Activated naive CD8-positive, alpha-beta T cell treated with anti-CD3 and anti-CD28 coated beads, Interleukin-2, amount 10 ng/mL, durations not matched to agents 7 days and 5 days (primary cell): ENCODE measurements at regions not wholly inside any gene's neighbourhood (a gene's known extent, or its start where the extent isn't known, plus 50 kb on each side); places are given as distances from the start of the nearest gene placed in this dataset.

Experiments
- ATAC-seq: fragments of 150-1000 bp; cut with Tn5 transposase; one replicate; pipeline ENCODE4 v1.10.0; 2021; ENCODE audit warnings: low read depth, moderate library complexity
- POLR2A ChIA-PET: fragments of 350-600 bp; sonication (Branson Sonifier 250); formaldehyde crosslinking; loops from one replicate; lab custom pipeline; 2021; ENCODE audit warnings: antibody characterized with exemption; lab: Charles Lee
- DNase-seq: peaks from one replicate; pipeline ENCODE4 v3.0.0; 2021
- H3K27ac Mint-ChIP-seq: one replicate; pipeline ENCODE4 v1.8.0; 2022; ENCODE audit warnings: mild to moderate bottlenecking, mixed read lengths
- H3K27me3 Mint-ChIP-seq: one replicate; pipeline ENCODE4 v1.8.0; 2022; ENCODE audit warnings: mild to moderate bottlenecking, moderate library complexity, mixed read lengths
- H3K36me3 Mint-ChIP-seq: one replicate; pipeline ENCODE4 v1.8.0; 2021; ENCODE audit warnings: mild to moderate bottlenecking, mixed read lengths
- H3K4me1 Mint-ChIP-seq: one replicate; pipeline ENCODE4 v1.8.0; 2021; ENCODE audit warnings: mixed read lengths
- H3K4me3 Mint-ChIP-seq: one replicate; pipeline ENCODE4 v1.8.0; 2022; ENCODE audit warnings: mild to moderate bottlenecking, moderate library complexity, mixed read lengths
- H3K9me3 Mint-ChIP-seq: one replicate; pipeline ENCODE4 v1.8.0; 2021; ENCODE audit warnings: mixed read lengths

GRCh38 chr2:5098286-5098685, 593.9 kb upstream of the SOX11 start:
- POLR2A ChIA-PET: no interaction called here
- H3K4me3 Mint-ChIP-seq: no peak overlapping the region
- no peaks in the 10 kb centered on the region for H3K9me3 Mint-ChIP-seq
- no peaks in the 10 kb centered on the region for H3K27me3 Mint-ChIP-seq
- ATAC-seq: no peak
- H3K4me1 Mint-ChIP-seq: no peaks in the 10 kb centered on the region
- no peak overlapping the region for H3K27ac Mint-ChIP-seq
- H3K36me3 Mint-ChIP-seq: no peaks in the 10 kb centered on the region
- DNase-seq: no peak

GRCh38 chr2:5102823-5103222, 589.4 kb upstream of the SOX11 start:
- POLR2A ChIA-PET: no interaction called here
- DNase-seq: no peak
- H3K4me1 Mint-ChIP-seq: no peaks in the 10 kb centered on the region
- peaks cover 2% of the 10 kb centered on the region for H3K9me3 Mint-ChIP-seq
- no peak overlapping the region for H3K27ac Mint-ChIP-seq
- H3K4me3 Mint-ChIP-seq: no peak overlapping the region
- no peaks in the 10 kb centered on the region for H3K36me3 Mint-ChIP-seq
- no peak for ATAC-seq
- no peaks in the 10 kb centered on the region for H3K27me3 Mint-ChIP-seq

GRCh38 chr2:5111581-5111980, 580.6 kb upstream of the SOX11 start:
- no peaks in the 10 kb centered on the region for H3K4me1 Mint-ChIP-seq
- ATAC-seq (no peak), DNase-seq (no peak)
- H3K36me3 Mint-ChIP-seq: no peaks in the 10 kb centered on the region
- POLR2A ChIA-PET: no interaction called here
- H3K27ac Mint-ChIP-seq: no peak overlapping the region
- no peak overlapping the region for H3K4me3 Mint-ChIP-seq
- H3K27me3 Mint-ChIP-seq: no peaks in the 10 kb centered on the region
- peaks cover 12% of the 10 kb centered on the region for H3K9me3 Mint-ChIP-seq

- ATAC-seq (no peak), DNase-seq (no peak)
- H3K36me3 Mint-ChIP-seq: no peaks in the 10 kb centered on the region
- H3K27ac Mint-ChIP-seq: no peak overlapping the region
- H3K4me1 Mint-ChIP-seq: no peaks in the 10 kb centered on the region
- no peak overlapping the region for H3K4me3 Mint-ChIP-seq
- no peaks in the 10 kb centered on the region for H3K27me3 Mint-ChIP-seq
- H3K9me3 Mint-ChIP-seq: peaks cover 1% of the 10 kb centered on the region
- POLR2A ChIA-PET: no interaction called here
Observed at GRCh38 chr2:5119046-5119445, 573.1 kb upstream of the SOX11 start.

- no peak for DNase-seq
- Mint-ChIP-seq H3K9me3 (peaks cover 1% of the 10 kb centered on the region), H3K27me3 (no peaks in the 10 kb centered on the region), H3K4me3 (no peak overlapping the region), H3K27ac (no peak overlapping the region), H3K4me1 (no peaks in the 10 kb centered on the region), H3K36me3 (no peaks in the 10 kb centered on the region)
- POLR2A ChIA-PET: no interaction called here
- ATAC-seq: no peak
Observed at GRCh38 chr2:5121121-5121520, 571.1 kb upstream of the SOX11 start.

GRCh38 chr2:5121642-5122041, 570.5 kb upstream of the SOX11 start:
- no peaks in the 10 kb centered on the region for H3K36me3 Mint-ChIP-seq
- H3K9me3 Mint-ChIP-seq: no peaks in the 10 kb centered on the region
- no peak for ATAC-seq
- no peaks in the 10 kb centered on the region for H3K27me3 Mint-ChIP-seq
- no peak for DNase-seq
- POLR2A ChIA-PET: no interaction called here
- H3K4me3 Mint-ChIP-seq: no peak overlapping the region
- no peaks in the 10 kb centered on the region for H3K4me1 Mint-ChIP-seq
- H3K27ac Mint-ChIP-seq: no peak overlapping the region

GRCh38 chr2:5123582-5124196, 568.5 kb upstream of the SOX11 start:
- Mint-ChIP-seq H3K36me3 (no peaks in the 10 kb centered on the region), H3K27me3 (no peaks in the 10 kb centered on the region), H3K9me3 (peaks cover 3% of the 10 kb centered on the region), H3K4me1 (no peaks in the 10 kb centered on the region), H3K27ac (no peak overlapping the region), H3K4me3 (no peak overlapping the region)
- ATAC-seq: no peak
- no peak for DNase-seq
- POLR2A ChIA-PET: no interaction called here

- Mint-ChIP-seq H3K36me3 (no peaks in the 10 kb centered on the region), H3K27me3 (no peaks in the 10 kb centered on the region), H3K9me3 (peaks cover 3% of the 10 kb centered on the region), H3K27ac (no peak overlapping the region), H3K4me3 (no peak overlapping the region), H3K4me1 (no peaks in the 10 kb centered on the region)
- no peak for ATAC-seq
- DNase-seq: no peak
- POLR2A ChIA-PET: no interaction called here
Observed at GRCh38 chr2:5125017-5125730, 567.0 kb upstream of the SOX11 start.

- Mint-ChIP-seq H3K27me3 (no peaks in the 10 kb centered on the region), H3K27ac (no peak overlapping the region)
- ATAC-seq: no peak
Observed at GRCh38 chr2:5132281-5132680, 559.9 kb upstream of the SOX11 start.

GRCh38 chr2:5140347-5140746, 551.8 kb upstream of the SOX11 start:
- Mint-ChIP-seq H3K27me3 (no peaks in the 10 kb centered on the region), H3K4me3 (no peak overlapping the region), H3K27ac (no peak overlapping the region), H3K9me3 (peaks cover 9% of the 10 kb centered on the region), H3K36me3 (no peaks in the 10 kb centered on the region), H3K4me1 (no peaks in the 10 kb centered on the region)
- DNase-seq: no peak
- POLR2A ChIA-PET: no interaction called here
- ATAC-seq: no peak

More at GRCh38 chr2:5132281-5132680, 559.9 kb upstream of the SOX11 start:
- H3K4me1 Mint-ChIP-seq: no peaks in the 10 kb centered on the region
- H3K4me3 Mint-ChIP-seq: no peak overlapping the region
- no peaks in the 10 kb centered on the region for H3K36me3 Mint-ChIP-seq
- peaks cover 11% of the 10 kb centered on the region for H3K9me3 Mint-ChIP-seq
- POLR2A ChIA-PET: no interaction called here
- DNase-seq: no peak

GRCh38 chr2:5144159-5144558, 548.0 kb upstream of the SOX11 start:
- Mint-ChIP-seq H3K27ac (no peak overlapping the region), H3K4me1 (no peaks in the 10 kb centered on the region), H3K36me3 (no peaks in the 10 kb centered on the region), H3K9me3 (peaks cover 9% of the 10 kb centered on the region), H3K27me3 (no peaks in the 10 kb centered on the region), H3K4me3 (no peak overlapping the region)
- DNase-seq: no peak
- POLR2A ChIA-PET: no interaction called here
- ATAC-seq: no peak

- Mint-ChIP-seq H3K36me3 (no peaks in the 10 kb centered on the region), H3K4me3 (no peak overlapping the region), H3K27ac (no peak overlapping the region), H3K4me1 (no peaks in the 10 kb centered on the region), H3K27me3 (no peaks in the 10 kb centered on the region), H3K9me3 (peaks cover 7% of the 10 kb centered on the region)
- ATAC-seq: no peak
- no peak for DNase-seq
- POLR2A ChIA-PET: no interaction called here
Observed at GRCh38 chr2:5145053-5145452, 547.1 kb upstream of the SOX11 start.

GRCh38 chr2:5145801-5146200, 546.4 kb upstream of the SOX11 start:
- ATAC-seq (no peak), DNase-seq (no peak)
- no peaks in the 10 kb centered on the region for H3K4me1 Mint-ChIP-seq
- no peaks in the 10 kb centered on the region for H3K27me3 Mint-ChIP-seq
- POLR2A ChIA-PET: no interaction called here
- H3K27ac Mint-ChIP-seq: no peak overlapping the region
- no peaks in the 10 kb centered on the region for H3K36me3 Mint-ChIP-seq
- no peak overlapping the region for H3K4me3 Mint-ChIP-seq
- H3K9me3 Mint-ChIP-seq: peaks cover 7% of the 10 kb centered on the region

GRCh38 chr2:5148392-5149085, 543.6 kb upstream of the SOX11 start:
- Mint-ChIP-seq H3K27me3 (no peaks in the 10 kb centered on the region), H3K9me3 (peaks cover 12% of the 10 kb centered on the region), H3K4me3 (no peak overlapping the region), H3K4me1 (no peaks in the 10 kb centered on the region), H3K36me3 (no peaks in the 10 kb centered on the region), H3K27ac (no peak overlapping the region)
- POLR2A ChIA-PET: no interaction called here
- no peak for ATAC-seq
- DNase-seq: no peak
